Islet of Langerhans (tissue), 1 donor: ENCODE measurements at regions not wholly inside any gene's neighbourhood (a gene's known extent, or its start where the extent isn't known, plus 50 kb on each side); places are given as distances from the start of the nearest gene placed in this dataset.
"Not testable (repeated sequence)": the region's sequence is repeated elsewhere in the genome, so short reads cannot be mapped to it uniquely, and the experiment has no call there.

Experiments used
- FAIRE-seq: peaks from one replicate; lab custom pipeline; 2011; peaks lifted over from hg19 to GRCh38; lab: Jason Lieb, UNC

- FAIRE-seq, result no peak
These were observed 88.1 kb upstream of the AGAP1 start for GRCh38 chr2:235405612-235406361.

- no peak for FAIRE-seq
These were observed 87.4 kb upstream of the AGAP1 start for GRCh38 chr2:235406430-235406829.

GRCh38 chr2:235411905-235412485, 81.8 kb upstream of the AGAP1 start:
- no peak for FAIRE-seq

- FAIRE-seq, result no peak
These were observed 80.8 kb upstream of the AGAP1 start for GRCh38 chr2:235413064-235413463.

GRCh38 chr2:235414422-235414821, 79.4 kb upstream of the AGAP1 start:
- FAIRE-seq, result no peak

- FAIRE-seq, result no peak
These were observed 76.9 kb upstream of the AGAP1 start for GRCh38 chr2:235416858-235417499.

GRCh38 chr2:235418918-235419317, 74.9 kb upstream of the AGAP1 start:
- no peak for FAIRE-seq

- no peak for FAIRE-seq
These were observed 73.8 kb upstream of the AGAP1 start for GRCh38 chr2:235419996-235420395.

- FAIRE-seq, result no peak
These were observed 72.2 kb upstream of the AGAP1 start for GRCh38 chr2:235421618-235422017.

GRCh38 chr2:235430366-235431083, 63.3 kb upstream of the AGAP1 start:
- FAIRE-seq, result no peak

GRCh38 chr2:235432741-235433520, 60.9 kb upstream of the AGAP1 start:
- FAIRE-seq, result no peak

GRCh38 chr2:235433860-235434259, 60.0 kb upstream of the AGAP1 start:
- FAIRE-seq, result peak; percentile 91

- no peak for FAIRE-seq
These were observed 53.7 kb upstream of the AGAP1 start for GRCh38 chr2:235439959-235440662.

- FAIRE-seq, result not testable (repeated sequence)
These were observed 50.3 kb upstream of the AGAP1 start for GRCh38 chr2:235443580-235443979.
